ENCODE measurements at regions not wholly inside any gene's neighbourhood (a gene's known extent, or its start where the extent isn't known, plus 50 kb on each side); places are given as distances from the start of the nearest gene placed in this dataset.

DNA sequence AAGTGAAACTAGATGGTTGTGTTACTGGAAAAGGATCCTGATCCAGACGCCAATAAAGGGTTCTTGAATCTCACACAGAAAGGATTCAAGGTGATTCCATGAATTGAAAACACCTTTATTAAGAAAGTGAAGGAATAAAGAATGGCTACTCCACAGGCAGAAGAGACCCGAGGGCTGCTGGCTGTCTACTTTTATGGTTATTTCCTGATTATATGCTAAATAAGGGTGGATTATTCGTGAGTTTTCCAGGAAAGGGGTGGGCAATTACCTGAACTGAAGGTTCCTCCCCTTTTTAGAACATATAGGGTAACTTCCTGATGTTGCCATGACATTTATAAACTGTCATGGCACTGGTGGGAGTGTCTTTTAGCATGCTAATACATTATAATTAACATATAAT, 50.9 kb upstream of the WARS2 start:
- no peaks in the 10 kb centered on the region for H3K27me3 ChIP-seq (ENCODE audit: control insufficient read depth, insufficient read depth, low read length)
- no peaks in the 10 kb centered on the region for H3K36me3 ChIP-seq (ENCODE audit: control insufficient read depth, insufficient read depth, low read length)
- TF ChIP-seq, protein P1, sequence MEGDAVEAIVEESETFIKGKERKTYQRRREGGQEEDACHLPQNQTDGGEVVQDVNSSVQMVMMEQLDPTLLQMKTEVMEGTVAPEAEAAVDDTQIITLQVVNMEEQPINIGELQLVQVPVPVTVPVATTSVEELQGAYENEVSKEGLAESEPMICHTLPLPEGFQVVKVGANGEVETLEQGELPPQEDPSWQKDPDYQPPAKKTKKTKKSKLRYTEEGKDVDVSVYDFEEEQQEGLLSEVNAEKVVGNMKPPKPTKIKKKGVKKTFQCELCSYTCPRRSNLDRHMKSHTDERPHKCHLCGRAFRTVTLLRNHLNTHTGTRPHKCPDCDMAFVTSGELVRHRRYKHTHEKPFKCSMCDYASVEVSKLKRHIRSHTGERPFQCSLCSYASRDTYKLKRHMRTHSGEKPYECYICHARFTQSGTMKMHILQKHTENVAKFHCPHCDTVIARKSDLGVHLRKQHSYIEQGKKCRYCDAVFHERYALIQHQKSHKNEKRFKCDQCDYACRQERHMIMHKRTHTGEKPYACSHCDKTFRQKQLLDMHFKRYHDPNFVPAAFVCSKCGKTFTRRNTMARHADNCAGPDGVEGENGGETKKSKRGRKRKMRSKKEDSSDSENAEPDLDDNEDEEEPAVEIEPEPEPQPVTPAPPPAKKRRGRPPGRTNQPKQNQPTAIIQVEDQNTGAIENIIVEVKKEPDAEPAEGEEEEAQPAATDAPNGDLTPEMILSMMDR (IDR thresholded peaks at IDR 0.05; ENCODE audit: insufficient read depth, low read length, poor library complexity, severe bottlenecking), result no peak
- DNase-seq (ENCODE audit: low read depth), result no peak
- H3K4me3 ChIP-seq (ENCODE audit: low read depth, low read length), result no peak overlapping the region

DNA sequence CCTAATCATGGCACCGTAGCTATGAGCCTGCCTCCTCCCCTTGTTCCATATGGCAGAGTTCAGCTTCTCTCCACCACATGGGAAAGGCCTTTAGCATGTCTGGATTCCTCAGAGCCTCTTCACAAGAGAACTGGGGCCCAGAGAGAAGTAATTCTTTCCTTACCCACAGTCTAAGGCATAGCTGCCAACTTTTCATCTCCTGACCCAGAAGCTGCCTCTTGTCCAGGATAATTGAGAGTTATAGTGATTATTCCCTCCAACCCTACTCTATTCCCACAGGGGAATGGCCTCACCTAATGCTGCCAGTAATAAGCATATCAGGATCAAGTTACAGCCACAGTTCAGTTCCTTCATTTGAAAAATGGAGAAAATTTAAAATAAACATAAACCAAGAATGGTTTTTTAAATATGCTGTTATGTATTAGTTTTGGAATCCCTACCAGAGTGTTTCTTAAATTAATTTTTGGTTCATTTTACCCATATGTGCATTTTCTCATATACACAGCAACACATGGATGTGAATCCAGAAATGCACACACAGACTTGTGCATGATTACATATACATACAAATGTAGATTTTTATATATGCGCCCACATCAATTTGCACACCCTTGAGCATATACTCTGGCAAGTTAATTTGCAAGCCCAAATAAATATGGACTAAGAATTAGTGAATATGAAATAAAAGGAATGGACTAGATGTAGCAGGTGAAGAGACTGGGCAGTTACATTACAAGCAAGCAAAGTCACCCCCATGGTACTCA, 63.9 kb upstream of the WARS2 start:
- TF ChIP-seq, protein P1 (IDR thresholded peaks at IDR 0.05; ENCODE audit: insufficient read depth, low read length, poor library complexity, severe bottlenecking), result no peak
- Histone ChIP-seq H3K36me3 (ENCODE audit: control insufficient read depth, insufficient read depth, low read length) (no peaks in the 10 kb centered on the region), H3K4me3 (ENCODE audit: low read depth, low read length) (no peak overlapping the region), H3K27me3 (ENCODE audit: control insufficient read depth, insufficient read depth, low read length) (no peaks in the 10 kb centered on the region)
- DNase-seq (ENCODE audit: low read depth), result no peak

DNA sequence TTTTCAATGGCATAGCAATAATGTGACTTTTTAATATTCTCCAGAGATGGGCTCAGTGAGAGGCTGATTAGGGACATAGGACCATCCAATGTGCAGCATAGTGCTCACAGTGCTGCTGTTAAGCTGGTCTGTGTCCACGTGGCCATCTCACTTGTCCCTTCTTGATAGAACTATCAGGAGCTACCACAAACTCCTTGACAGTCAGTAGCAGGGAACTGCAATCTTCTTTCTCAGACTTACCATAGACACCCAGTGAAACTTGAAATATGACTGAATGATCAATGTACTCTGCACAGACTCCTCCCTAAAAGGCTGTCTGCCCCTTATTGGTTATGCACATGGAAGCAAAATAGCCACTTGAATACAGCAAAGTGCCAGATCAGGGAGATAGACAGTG, 64.5 kb upstream of the WARS2 start:
- no peak for DNase-seq (ENCODE audit: low read depth)
- no peaks in the 10 kb centered on the region for H3K27me3 ChIP-seq (ENCODE audit: control insufficient read depth, insufficient read depth, low read length)
- TF ChIP-seq, protein P1 (IDR thresholded peaks at IDR 0.05; ENCODE audit: insufficient read depth, low read length, poor library complexity, severe bottlenecking), result no peak
- H3K36me3 ChIP-seq (ENCODE audit: control insufficient read depth, insufficient read depth, low read length), result no peaks in the 10 kb centered on the region
- no peak overlapping the region for H3K4me3 ChIP-seq (ENCODE audit: low read depth, low read length)

DNA sequence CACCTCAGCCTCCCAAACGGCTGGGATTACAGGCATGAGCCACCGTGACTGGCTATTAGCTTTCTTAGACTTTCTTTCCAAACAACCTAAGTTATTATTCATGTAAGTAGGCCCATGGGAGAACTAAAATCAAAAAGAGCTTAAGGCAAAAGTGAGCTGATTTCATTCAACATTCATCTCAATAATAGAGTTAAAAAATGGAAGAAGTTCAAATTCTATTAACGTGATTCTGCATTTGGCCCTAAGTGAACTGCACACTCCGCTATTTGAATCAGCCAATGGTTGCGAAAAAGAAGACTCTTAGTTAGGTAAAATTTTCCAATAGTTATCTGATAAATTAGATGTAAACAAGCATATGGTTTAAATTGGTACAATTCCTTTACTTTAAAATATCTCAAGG, 68.6 kb upstream of the WARS2 start:
- no peaks in the 10 kb centered on the region for H3K36me3 ChIP-seq (ENCODE audit: control insufficient read depth, insufficient read depth, low read length)
- no peak overlapping the region for H3K4me3 ChIP-seq (ENCODE audit: low read depth, low read length)
- DNase-seq (ENCODE audit: low read depth), result no peak
- TF ChIP-seq, protein P1 (IDR thresholded peaks at IDR 0.05; ENCODE audit: insufficient read depth, low read length, poor library complexity, severe bottlenecking), result no peak
- no peaks in the 10 kb centered on the region for H3K27me3 ChIP-seq (ENCODE audit: control insufficient read depth, insufficient read depth, low read length)

DNA sequence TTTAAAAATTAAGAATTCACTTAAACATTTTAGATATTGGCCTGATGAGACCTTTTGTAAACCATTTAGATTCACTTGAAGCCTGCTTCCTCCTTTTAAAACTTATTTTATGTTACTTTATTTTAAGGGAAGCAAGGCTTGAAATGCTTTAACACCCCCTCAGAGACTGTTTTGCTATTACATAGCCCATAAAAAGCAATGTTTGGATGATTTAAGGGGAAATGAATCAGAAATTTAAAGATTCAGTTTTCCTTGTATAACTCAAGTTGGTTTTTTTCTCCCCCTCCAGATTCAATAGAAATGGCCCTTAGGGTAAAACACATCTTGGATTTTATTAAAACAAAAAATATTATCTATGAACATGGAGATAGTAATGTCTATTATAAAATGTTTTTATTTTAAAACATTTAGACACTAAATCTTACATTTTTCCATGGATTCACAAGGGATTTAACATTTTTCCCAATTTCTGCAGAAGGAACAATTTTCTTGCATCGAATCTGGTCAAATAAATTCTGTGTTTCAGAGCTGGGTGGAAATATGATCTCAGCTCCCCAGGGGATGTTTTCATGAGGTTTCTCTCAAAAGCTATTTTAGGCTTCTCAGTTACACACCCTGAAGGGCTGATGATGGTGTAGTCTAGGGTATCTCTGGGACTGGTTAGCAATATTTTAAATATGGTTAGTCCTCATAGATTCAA, 69.3 kb upstream of the WARS2 start:
- no peaks in the 10 kb centered on the region for H3K36me3 ChIP-seq (ENCODE audit: control insufficient read depth, insufficient read depth, low read length)
- DNase-seq (ENCODE audit: low read depth), result no peak
- TF ChIP-seq, protein P1 (IDR thresholded peaks at IDR 0.05; ENCODE audit: insufficient read depth, low read length, poor library complexity, severe bottlenecking), result no peak
- H3K4me3 ChIP-seq (ENCODE audit: low read depth, low read length), result no peak overlapping the region
- no peaks in the 10 kb centered on the region for H3K27me3 ChIP-seq (ENCODE audit: control insufficient read depth, insufficient read depth, low read length)
